ENCODE measurements at regions not wholly inside any gene's neighbourhood (a gene's known extent, or its start where the extent isn't known, plus 50 kb on each side); places are given as distances from the start of the nearest gene placed in this dataset.

GRCh38 chr4:18846313-18846712, 824.8 kb upstream of the LCORL start:
- ATAC-seq: no peak
- TF ChIP-seq CSDC2 (CRISPR knock-in tag; IDR thresholded peaks at IDR 0.05) (no peak), PPARA (CRISPR knock-in tag; IDR thresholded peaks at IDR 0.05; ENCODE audit: borderline replicate concordance) (no peak), OSR1 (CRISPR knock-in tag; IDR thresholded peaks at IDR 0.05) (no peak)
- TF ChIP-seq, protein P1, sequence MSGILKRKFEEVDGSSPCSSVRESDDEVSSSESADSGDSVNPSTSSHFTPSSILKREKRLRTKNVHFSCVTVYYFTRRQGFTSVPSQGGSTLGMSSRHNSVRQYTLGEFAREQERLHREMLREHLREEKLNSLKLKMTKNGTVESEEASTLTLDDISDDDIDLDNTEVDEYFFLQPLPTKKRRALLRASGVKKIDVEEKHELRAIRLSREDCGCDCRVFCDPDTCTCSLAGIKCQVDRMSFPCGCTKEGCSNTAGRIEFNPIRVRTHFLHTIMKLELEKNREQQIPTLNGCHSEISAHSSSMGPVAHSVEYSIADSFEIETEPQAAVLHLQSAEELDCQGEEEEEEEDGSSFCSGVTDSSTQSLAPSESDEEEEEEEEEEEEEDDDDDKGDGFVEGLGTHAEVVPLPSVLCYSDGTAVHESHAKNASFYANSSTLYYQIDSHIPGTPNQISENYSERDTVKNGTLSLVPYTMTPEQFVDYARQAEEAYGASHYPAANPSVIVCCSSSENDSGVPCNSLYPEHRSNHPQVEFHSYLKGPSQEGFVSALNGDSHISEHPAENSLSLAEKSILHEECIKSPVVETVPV (CRISPR knock-in tag; IDR thresholded peaks at IDR 0.05): no peak

DNA sequence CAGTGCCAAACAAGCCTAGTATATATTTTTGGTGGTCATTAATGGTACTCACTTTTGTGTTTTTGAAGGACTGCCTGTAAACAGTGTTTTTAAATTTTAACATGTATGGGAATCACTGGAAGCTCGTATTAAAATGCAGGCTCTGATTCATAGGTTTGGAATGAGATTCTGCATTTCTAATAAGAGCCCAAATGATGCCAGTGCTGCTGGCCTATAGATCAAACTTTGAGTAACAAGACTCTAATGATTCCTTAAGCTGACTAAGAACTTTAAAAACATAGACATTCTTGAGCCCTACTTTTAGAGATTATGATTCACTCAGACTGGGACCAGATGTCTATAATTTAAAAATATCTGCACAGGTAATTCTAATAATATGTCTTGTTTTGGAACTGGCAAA, 823.2 kb upstream of the LCORL start:
- TF ChIP-seq ISL1 (CRISPR knock-in tag; IDR thresholded peaks at IDR 0.05): peak; percentile 37; the same call in 1 of the 2 replicates
- TF ChIP-seq ZFP3 (CRISPR knock-in tag; IDR thresholded peaks at IDR 0.05): no peak
- no peak for TF ChIP-seq CSDC2 (CRISPR knock-in tag; IDR thresholded peaks at IDR 0.05)
- TF ChIP-seq, protein P2, sequence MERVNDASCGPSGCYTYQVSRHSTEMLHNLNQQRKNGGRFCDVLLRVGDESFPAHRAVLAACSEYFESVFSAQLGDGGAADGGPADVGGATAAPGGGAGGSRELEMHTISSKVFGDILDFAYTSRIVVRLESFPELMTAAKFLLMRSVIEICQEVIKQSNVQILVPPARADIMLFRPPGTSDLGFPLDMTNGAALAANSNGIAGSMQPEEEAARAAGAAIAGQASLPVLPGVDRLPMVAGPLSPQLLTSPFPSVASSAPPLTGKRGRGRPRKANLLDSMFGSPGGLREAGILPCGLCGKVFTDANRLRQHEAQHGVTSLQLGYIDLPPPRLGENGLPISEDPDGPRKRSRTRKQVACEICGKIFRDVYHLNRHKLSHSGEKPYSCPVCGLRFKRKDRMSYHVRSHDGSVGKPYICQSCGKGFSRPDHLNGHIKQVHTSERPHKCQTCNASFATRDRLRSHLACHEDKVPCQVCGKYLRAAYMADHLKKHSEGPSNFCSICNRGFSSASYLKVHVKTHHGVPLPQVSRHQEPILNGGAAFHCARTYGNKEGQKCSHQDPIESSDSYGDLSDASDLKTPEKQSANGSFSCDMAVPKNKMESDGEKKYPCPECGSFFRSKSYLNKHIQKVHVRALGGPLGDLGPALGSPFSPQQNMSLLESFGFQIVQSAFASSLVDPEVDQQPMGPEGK (CRISPR knock-in tag; IDR thresholded peaks at IDR 0.05; ENCODE audit: borderline replicate concordance): no peak
- no peak for TF ChIP-seq ARNTL (CRISPR knock-in tag; IDR thresholded peaks at IDR 0.05; ENCODE audit: borderline replicate concordance, low read depth)
- no peak for TF ChIP-seq ZNF70 (CRISPR knock-in tag; IDR thresholded peaks at IDR 0.05)
- ATAC-seq: peak; percentile 62

- TF ChIP-seq ZNF565 (CRISPR knock-in tag; conservative IDR thresholded peaks at IDR 0.05; ENCODE audit: low read depth) (no peak), BACH2 (CRISPR knock-in tag; IDR thresholded peaks at IDR 0.05; ENCODE audit: borderline replicate concordance) (no peak), TCF4 (CRISPR knock-in tag; IDR thresholded peaks at IDR 0.05; ENCODE audit: borderline replicate concordance) (no peak), ZNF70 (CRISPR knock-in tag; IDR thresholded peaks at IDR 0.05) (no peak), OSR1 (CRISPR knock-in tag; IDR thresholded peaks at IDR 0.05) (no peak), ARNTL (CRISPR knock-in tag; IDR thresholded peaks at IDR 0.05; ENCODE audit: borderline replicate concordance, low read depth) (no peak)
- TF ChIP-seq, protein P2 (CRISPR knock-in tag; IDR thresholded peaks at IDR 0.05; ENCODE audit: borderline replicate concordance): no peak
- ATAC-seq: no peak
Observed at GRCh38 chr4:18842431-18842830, 820.9 kb upstream of the LCORL start.

- ATAC-seq: no peak
- TF ChIP-seq ZC3H10 (CRISPR knock-in tag; IDR thresholded peaks at IDR 0.05) (no peak), CREB5 (CRISPR knock-in tag; IDR thresholded peaks at IDR 0.05; ENCODE audit: low read depth) (no peak), ESRRG (CRISPR knock-in tag; IDR thresholded peaks at IDR 0.05) (no peak), RARB (CRISPR knock-in tag; IDR thresholded peaks at IDR 0.05) (no peak), CSDC2 (CRISPR knock-in tag; IDR thresholded peaks at IDR 0.05) (no peak), ZNF8 (CRISPR knock-in tag; IDR thresholded peaks at IDR 0.05) (no peak), TSHZ2 (CRISPR knock-in tag; IDR thresholded peaks at IDR 0.05) (no peak), TCF4 (CRISPR knock-in tag; IDR thresholded peaks at IDR 0.05; ENCODE audit: borderline replicate concordance) (no peak), ZNF565 (CRISPR knock-in tag; conservative IDR thresholded peaks at IDR 0.05; ENCODE audit: low read depth) (no peak), SNAI2 (CRISPR knock-in tag; IDR thresholded peaks at IDR 0.05) (no peak), GLIS3 (CRISPR knock-in tag; IDR thresholded peaks at IDR 0.05) (no peak)
Observed at GRCh38 chr4:18840481-18840880, 818.9 kb upstream of the LCORL start.

Measured in SK-N-SH treated with all-trans-retinoic acid at 6 μM for 48 hours (cell line).